ENCODE measurements at regions not wholly inside any gene's neighbourhood (a gene's known extent, or its start where the extent isn't known, plus 50 kb on each side); places are given as distances from the start of the nearest gene placed in this dataset.

- no TSS peak for BruUV-seq (replicated peaks)
- Histone ChIP-seq H3K27me3 (ENCODE audit: control insufficient read depth, insufficient read depth, low read length) (no peaks in the 10 kb centered on the region), H3K4me3 (ENCODE audit: low read depth in 2 of 2, low read length in 2 of 2) (no peak overlapping the region), H3K27ac (ENCODE audit: low read length) (no peak overlapping the region), H3K9me3 (ENCODE audit: control insufficient read depth, insufficient read depth, low read depth, low read length) (no peaks in the 10 kb centered on the region), H3K4me1 (ENCODE audit: control insufficient read depth, insufficient read depth, low read length) (no peaks in the 10 kb centered on the region), H3K36me3 (ENCODE audit: control insufficient read depth, insufficient read depth, low read length) (no peaks in the 10 kb centered on the region)
- in situ Hi-C loops (cut with HindIII; ENCODE audit: low pct_unique_long_range_greater_than_20kb, low sequenced_read_pairs) (no loop called here), intact Hi-C loops (cut with micrococcal nuclease; ENCODE audit: unreplicated experiment) (no loop called here)
- DNase-seq (ENCODE audit: low read depth, low spot score) (no peak), ATAC-seq (no peak)
- CTCF ChIA-PET = no interaction called here
- TF ChIP-seq REST (IDR thresholded peaks at IDR 0.05; ENCODE audit: insufficient read depth in 1 of 2, low read depth in 2 of 2, low read length in 1 of 2) (no peak), TCF7L2 (IDR thresholded peaks at IDR 0.05; ENCODE audit: low read depth, low read length) (no peak), POLR2AphosphoS5 (IDR thresholded peaks at IDR 0.05; ENCODE audit: low read depth, low read length) (no peak), CTCF (IDR thresholded peaks at IDR 0.05) (no peak), SIN3A (IDR thresholded peaks at IDR 0.05; ENCODE audit: borderline replicate concordance, insufficient read depth, low read depth, low read length) (no peak)
- POLR2A ChIA-PET = no interaction called here
These were observed 391.6 kb upstream of the FKBP1C start for GRCh38 chr6:62819640-62820039.

- H3K27me3 ChIP-seq (ENCODE audit: control insufficient read depth, insufficient read depth, low read length) = no peaks in the 10 kb centered on the region
- in situ Hi-C loops (cut with HindIII; ENCODE audit: low pct_unique_long_range_greater_than_20kb, low sequenced_read_pairs) (no loop called here), intact Hi-C loops (cut with micrococcal nuclease; ENCODE audit: unreplicated experiment) (no loop called here)
- ATAC-seq (no peak), DNase-seq (ENCODE audit: low read depth, low spot score) (no peak)
- H3K4me3 ChIP-seq (ENCODE audit: low read depth in 2 of 2, low read length in 2 of 2) = no peak overlapping the region
- TF ChIP-seq POLR2AphosphoS5 (IDR thresholded peaks at IDR 0.05; ENCODE audit: low read depth, low read length) (no peak), CTCF (IDR thresholded peaks at IDR 0.05) (no peak), REST (IDR thresholded peaks at IDR 0.05; ENCODE audit: insufficient read depth in 1 of 2, low read depth in 2 of 2, low read length in 1 of 2) (no peak), SIN3A (IDR thresholded peaks at IDR 0.05; ENCODE audit: borderline replicate concordance, insufficient read depth, low read depth, low read length) (no peak), TCF7L2 (IDR thresholded peaks at IDR 0.05; ENCODE audit: low read depth, low read length) (no peak)
- CTCF ChIA-PET = no interaction called here
- BruUV-seq (replicated peaks) = no TSS peak
- H3K4me1 ChIP-seq (ENCODE audit: control insufficient read depth, insufficient read depth, low read length) = no peaks in the 10 kb centered on the region
- POLR2A ChIA-PET = no interaction called here
- H3K36me3 ChIP-seq (ENCODE audit: control insufficient read depth, insufficient read depth, low read length) = no peaks in the 10 kb centered on the region
- H3K9me3 ChIP-seq (ENCODE audit: control insufficient read depth, insufficient read depth, low read depth, low read length) = 0 out of 2 replicates have a peak, but pooled peaks cover 3% of the 10 kb centered on the region
- no peak overlapping the region for H3K27ac ChIP-seq (ENCODE audit: low read length)
These were observed 402.5 kb upstream of the FKBP1C start for GRCh38 chr6:62808565-62809293.
